GM19193 (cell line): ENCODE measurements at regions not wholly inside any gene's neighbourhood (a gene's known extent, or its start where the extent isn't known, plus 50 kb on each side); places are given as distances from the start of the nearest gene placed in this dataset.

ENCODE experiments used
- POLR2A ChIP-seq: IDR thresholded peaks from 4 replicates; pipeline ENCODE4 v1.6.1; 2011; ENCODE audit not compliant: insufficient read depth, insufficient read length; ENCODE audit errors: extremely low read depth

GRCh38 chr4:110675426-110675825 is 52.5 kb upstream of the PITX2 start:
- no peak for TF ChIP-seq POLR2A

GRCh38 chr4:110676241-110676640 is 53.4 kb upstream of the PITX2 start:
- TF ChIP-seq POLR2A, result no peak

GRCh38 chr4:110678517-110679227 is 55.8 kb upstream of the PITX2 start:
- no peak for TF ChIP-seq POLR2A

GRCh38 chr4:110680265-110680664 is 57.4 kb upstream of the PITX2 start:
- TF ChIP-seq POLR2A, result no peak

- no peak for TF ChIP-seq POLR2A
These were observed 58.5 kb upstream of the PITX2 start for GRCh38 chr4:110681381-110681780.

- no peak for TF ChIP-seq POLR2A
These were observed 59.4 kb upstream of the PITX2 start for GRCh38 chr4:110682311-110682710.

GRCh38 chr4:110683601-110684000 is 60.7 kb upstream of the PITX2 start:
- no peak for TF ChIP-seq POLR2A

- TF ChIP-seq POLR2A, result no peak
These were observed 79.4 kb upstream of the PITX2 start for GRCh38 chr4:110702326-110702725.

GRCh38 chr4:110704748-110705439 is 82.0 kb upstream of the PITX2 start:
- TF ChIP-seq POLR2A, result no peak

- no peak for TF ChIP-seq POLR2A
These were observed 82.5 kb upstream of the PITX2 start for GRCh38 chr4:110705440-110705782.

- no peak for TF ChIP-seq POLR2A
These were observed 87.2 kb upstream of the PITX2 start for GRCh38 chr4:110710070-110710469.

- TF ChIP-seq POLR2A, result no peak
These were observed 89.6 kb upstream of the PITX2 start for GRCh38 chr4:110712486-110712885.

- TF ChIP-seq POLR2A, result no peak
These were observed 107.4 kb upstream of the PITX2 start for GRCh38 chr4:110730318-110730717.

- TF ChIP-seq POLR2A, result no peak
These were observed 111.0 kb upstream of the PITX2 start for GRCh38 chr4:110733901-110734300.

GRCh38 chr4:110735686-110736085 is 112.8 kb upstream of the PITX2 start:
- no peak for TF ChIP-seq POLR2A

GRCh38 chr4:110737931-110738330 is 115.1 kb upstream of the PITX2 start:
- no peak for TF ChIP-seq POLR2A
